Tibial nerve (tissue), 4 donors: ENCODE measurements at regions not wholly inside any gene's neighbourhood (a gene's known extent, or its start where the extent isn't known, plus 50 kb on each side); places are given as distances from the start of the nearest gene placed in this dataset.

Experiments
- DNase-seq, 2 donors: peaks; one replicate each; pipeline ENCODE4 v3.0.0-alpha.2; 2019; ENCODE audit warnings: low spot score in 2 of 2
- H3K27ac ChIP-seq, 4 donors: fragments of 200-600 bp; sonication (generic) in 3 of 4; one replicate each; pipeline ENCODE4 v1.5.1; 2017 to 2019; ENCODE audit warnings: mild to moderate bottlenecking in 1 of 4
- H3K27me3 ChIP-seq, 2 donors: fragments of 200-600 bp; sonication (generic) in 1 of 2; one replicate each; pipeline versions ENCODE4 v1.5.1 to v1.6.0; 2017 to 2019
- H3K36me3 ChIP-seq, 3 donors: fragments of 200-600 bp; sonication (generic); one replicate each; pipeline ENCODE4 v1.5.1; 2018 to 2019
- H3K4me1 ChIP-seq, 4 donors: fragments of 200-600 bp; sonication (generic) in 3 of 4; one replicate each; pipeline ENCODE4 v1.5.1; 2017 to 2019
- H3K4me3 ChIP-seq, 4 donors: fragments of 200-600 bp; sonication (generic) in 3 of 4; one replicate each; pipeline ENCODE4 v1.5.1; 2017 to 2019; ENCODE audit warnings: mild to moderate bottlenecking in 1 of 4, moderate library complexity in 1 of 4
- H3K9me3 ChIP-seq, 4 donors: fragments of 200-600 bp; sonication (generic) in 3 of 4; one replicate each; pipeline ENCODE4 v1.5.1; 2017 to 2019
- CTCF ChIP-seq, 5 experiments: fragments of 200-600 bp in 3 of 5; fragments of 450-650 bp in 2 of 5; sonication (generic) in 3 of 5; IDR thresholded peaks; one replicate each; pipeline ENCODE4 v1.5.1; 2016 to 2019; ENCODE audit warnings: antibody characterized with exemption in 5 of 5, mild to moderate bottlenecking in 3 of 5, moderate library complexity in 2 of 5
- EP300 ChIP-seq, 2 donors: sonication (generic); formaldehyde crosslinking; IDR thresholded peaks; one replicate each; pipeline ENCODE4 v1.6.1; 2017; ENCODE audit warnings: antibody characterized with exemption in 2 of 2, mild to moderate bottlenecking in 1 of 2
- POLR2A ChIP-seq, 2 donors: fragments of 450-650 bp; IDR thresholded peaks; one replicate each; pipeline ENCODE4 v1.6.1; 2017; ENCODE audit warnings: antibody characterized with exemption in 2 of 2, mild to moderate bottlenecking in 2 of 2, moderate library complexity in 2 of 2
- WGBS, 2 donors: methylation state at CpG; one replicate each; pipeline ENCODE4 v1.1.5; 2018; 5-methylcytosine and 5-hydroxymethylcytosine counted together

GRCh38 chr7:9863545-9863944 lies 1110.1 kb upstream of the PHF14 start:
- H3K4me1 ChIP-seq, result no peaks in the 10 kb centered on the region
- no peaks in the 10 kb centered on the region for H3K9me3 ChIP-seq
- TF ChIP-seq POLR2A (IDR thresholded peaks at IDR 0.05) (no peak), CTCF (IDR thresholded peaks at IDR 0.05) (no peak)
- DNase-seq, result no peak
- H3K27me3 ChIP-seq, result no peaks in the 10 kb centered on the region
- no peak overlapping the region for H3K4me3 ChIP-seq
- H3K27ac ChIP-seq, result no peak overlapping the region
- WGBS, 2 donors, result 14 to 20% methylated on average over 3 of the region's 3 CpGs
- no peaks in the 10 kb centered on the region for H3K36me3 ChIP-seq

- no peaks in the 10 kb centered on the region for H3K4me1 ChIP-seq
- no peaks in the 10 kb centered on the region for H3K36me3 ChIP-seq
- no peaks in the 10 kb centered on the region for H3K27me3 ChIP-seq
- DNase-seq, result no peak
- TF ChIP-seq POLR2A (IDR thresholded peaks at IDR 0.05) (no peak), CTCF (IDR thresholded peaks at IDR 0.05) (no peak), EP300 (IDR thresholded peaks at IDR 0.05) (no peak)
- H3K9me3 ChIP-seq, result no peaks in the 10 kb centered on the region
- H3K4me3 ChIP-seq, result no peak overlapping the region
- no peak overlapping the region for H3K27ac ChIP-seq
- WGBS, 2 donors, result 64 to 73% methylated on average over 1 of the region's 1 CpG
Observed at GRCh38 chr7:9869151-9869550, 1104.5 kb upstream of the PHF14 start.

GRCh38 chr7:9869566-9869965 lies 1104.1 kb upstream of the PHF14 start:
- TF ChIP-seq EP300 (IDR thresholded peaks at IDR 0.05), result no peak
- no peak for TF ChIP-seq CTCF (IDR thresholded peaks at IDR 0.05)
- TF ChIP-seq POLR2A (IDR thresholded peaks at IDR 0.05), result no peak
- Histone ChIP-seq H3K27me3 (no peaks in the 10 kb centered on the region), H3K4me3 (no peak overlapping the region), H3K9me3 (no peaks in the 10 kb centered on the region), H3K36me3 (no peaks in the 10 kb centered on the region), H3K4me1 (no peaks in the 10 kb centered on the region), H3K27ac (no peak overlapping the region)
- DNase-seq, result no peak
- 88 to 92% methylated on average over 2 of the region's 2 CpGs for WGBS, 2 donors

- Histone ChIP-seq H3K36me3 (no peaks in the 10 kb centered on the region), H3K4me1 (no peaks in the 10 kb centered on the region), H3K27me3 (no peaks in the 10 kb centered on the region), H3K27ac (no peak overlapping the region), H3K4me3 (no peak overlapping the region), H3K9me3 (no peaks in the 10 kb centered on the region)
- no peak for TF ChIP-seq POLR2A (IDR thresholded peaks at IDR 0.05)
- no peak for TF ChIP-seq EP300 (IDR thresholded peaks at IDR 0.05)
- no peak for TF ChIP-seq CTCF (IDR thresholded peaks at IDR 0.05)
- DNase-seq, result no peak
- 59 to 71% methylated on average over 4 of the region's 4 CpGs for WGBS, 2 donors
Observed at GRCh38 chr7:9870674-9871073, 1103.0 kb upstream of the PHF14 start.

GRCh38 chr7:9874182-9874581 lies 1099.5 kb upstream of the PHF14 start:
- H3K4me3 ChIP-seq, result no peak overlapping the region
- 94 to 98% methylated on average over 1 of the region's 1 CpG for WGBS, 2 donors

More at GRCh38 chr7:9874182-9874581, 1099.5 kb upstream of the PHF14 start:
- Histone ChIP-seq H3K9me3 (no peaks in the 10 kb centered on the region), H3K4me1 (no peaks in the 10 kb centered on the region), H3K36me3 (no peaks in the 10 kb centered on the region), H3K27me3 (no peaks in the 10 kb centered on the region), H3K27ac (no peak overlapping the region)
- TF ChIP-seq CTCF (IDR thresholded peaks at IDR 0.05) (no peak), EP300 (IDR thresholded peaks at IDR 0.05) (no peak), POLR2A (IDR thresholded peaks at IDR 0.05) (no peak)
- DNase-seq, result no peak
